GM19238 (cell line): ENCODE measurements at regions not wholly inside any gene's neighbourhood (a gene's known extent, or its start where the extent isn't known, plus 50 kb on each side); places are given as distances from the start of the nearest gene placed in this dataset.
"Not testable (repeated sequence)": the region's sequence is repeated elsewhere in the genome, so short reads cannot be mapped to it uniquely, and the experiment has no call there.

Experiments
- DNase-seq: peaks from one replicate; pipeline ENCODE4 v3.0.0; 2011; ENCODE audit warnings: low spot score; ENCODE audit not compliant: insufficient read length

DNA sequence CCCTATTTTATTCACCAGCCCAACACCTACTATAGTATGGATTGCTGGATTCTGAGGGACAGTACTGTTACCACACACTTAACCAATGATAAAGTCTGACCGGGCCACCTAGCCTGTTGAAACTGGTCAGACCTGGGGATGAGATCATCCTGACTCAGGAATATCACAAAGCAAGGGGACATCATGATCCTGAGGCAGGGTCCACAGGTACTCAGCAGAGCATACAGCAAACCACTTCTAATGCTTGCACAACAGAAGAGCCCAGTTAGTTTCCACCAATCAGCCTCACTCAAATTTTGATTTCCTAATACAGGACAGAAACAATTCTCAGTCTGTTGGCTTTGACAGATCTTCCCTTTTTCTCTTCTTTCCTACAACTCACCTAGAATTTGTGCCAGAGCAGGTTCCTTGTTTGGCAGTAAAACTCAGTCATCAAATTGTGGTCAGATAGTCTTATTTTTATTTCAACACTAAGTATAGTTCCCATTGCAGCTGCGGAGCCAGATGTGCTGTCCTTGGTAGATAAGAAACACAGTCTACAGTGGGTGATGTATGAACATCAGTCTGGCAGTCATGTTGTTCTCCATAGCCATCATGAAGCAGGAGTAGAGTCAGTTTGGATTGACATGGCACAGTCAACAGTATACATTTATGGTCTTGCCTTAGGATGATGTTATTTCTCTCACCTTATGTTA lies 90.1 kb upstream of the PRR23C start:
- DNase-seq = no peak

- no peak for DNase-seq
Measured at GRCh38 chr3:139135657-139136056, 91.0 kb upstream of the PRR23C start.

- no peak for DNase-seq
Measured at GRCh38 chr3:139136469-139137202, 91.9 kb upstream of the PRR23C start.

- no peak for DNase-seq
Measured at GRCh38 chr3:139140553-139140952, 95.9 kb upstream of the PRR23C start.

DNA sequence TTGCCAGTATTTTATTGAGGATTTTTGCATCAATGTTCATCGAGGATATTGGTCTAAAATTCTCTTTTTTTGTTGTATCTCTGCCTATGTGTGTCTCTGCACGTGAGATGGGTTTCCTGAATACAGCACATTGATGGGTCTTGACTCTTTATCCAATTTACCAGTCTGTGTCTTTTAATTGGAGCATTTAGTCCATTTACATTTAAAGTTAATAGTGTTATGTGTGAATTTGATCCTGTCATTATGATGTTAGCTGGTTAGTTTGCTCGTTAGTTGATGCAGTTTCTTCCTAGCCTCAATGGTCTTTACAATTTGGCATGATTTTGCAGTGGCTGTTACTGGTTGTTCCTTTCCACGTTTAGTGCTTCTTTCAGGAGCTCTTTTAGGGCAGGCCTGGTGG lies 101.3 kb upstream of the PRR23C start:
- DNase-seq = not testable (repeated sequence)

GRCh38 chr3:139151530-139151929 lies 106.8 kb upstream of the PRR23C start:
- no peak for DNase-seq

GRCh38 chr3:139153434-139153833 lies 108.7 kb upstream of the PRR23C start:
- DNase-seq = not testable (repeated sequence)

DNA sequence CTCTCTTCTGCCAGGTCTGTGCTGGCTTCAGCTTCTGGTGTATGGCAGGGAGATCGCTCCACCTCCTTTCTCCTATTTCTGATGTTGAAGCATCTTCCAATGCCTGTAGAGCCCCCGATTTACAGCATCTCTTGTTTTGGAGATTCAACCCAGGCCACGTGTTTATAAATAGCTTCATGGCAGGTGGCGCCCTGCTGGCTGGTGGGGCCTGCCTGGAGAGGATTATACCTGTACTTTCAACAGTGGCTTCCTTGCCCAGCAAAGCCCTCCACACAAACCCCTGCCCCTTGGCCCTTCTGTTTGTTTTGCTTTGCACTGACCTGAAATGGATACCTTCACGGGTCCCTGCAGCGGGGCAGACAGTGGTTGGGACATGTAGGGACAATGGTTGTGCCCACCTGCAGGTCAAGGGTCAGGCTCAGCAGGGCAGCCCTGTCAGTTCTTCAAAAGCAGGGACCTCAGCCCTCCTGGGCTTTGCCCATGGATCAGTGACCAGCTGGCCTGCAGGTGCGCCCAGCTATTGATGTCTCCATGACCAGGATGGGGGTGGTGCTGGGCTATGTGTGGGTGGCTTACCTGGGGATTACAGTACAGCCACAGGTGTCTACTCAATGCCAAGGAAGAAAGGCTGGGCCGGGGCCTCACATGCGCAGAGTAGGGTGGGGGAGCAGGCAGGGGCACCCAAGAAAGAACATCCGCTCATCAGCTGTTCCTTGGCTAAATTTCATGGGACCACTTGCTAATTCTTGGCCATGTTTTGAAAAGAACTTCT lies 112.7 kb upstream of the PRR23C start:
- DNase-seq = no peak

DNA sequence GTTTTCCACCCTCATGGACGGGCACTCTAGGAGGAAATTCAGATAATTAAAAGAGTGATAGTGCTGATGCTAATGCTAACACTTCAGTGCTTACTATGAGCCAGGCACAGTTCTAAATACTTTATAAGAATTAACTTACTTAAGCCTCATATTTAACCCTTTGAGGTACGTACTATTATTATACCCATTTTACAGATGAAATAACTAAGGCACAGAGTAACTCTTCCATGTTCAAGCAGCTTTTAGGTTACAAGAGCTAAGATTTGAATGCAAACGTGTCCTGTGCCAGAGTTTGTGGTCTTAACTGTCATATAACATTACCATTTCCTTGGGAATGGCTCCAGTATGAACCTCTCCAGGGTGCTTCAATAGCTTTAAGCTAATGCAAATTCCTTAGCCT lies 114.7 kb upstream of the PRR23C start:
- no peak for DNase-seq

GRCh38 chr3:139173372-139174108 lies 128.8 kb upstream of the PRR23C start:
- no peak for DNase-seq

- DNase-seq = no peak
Measured at GRCh38 chr3:139180489-139180888, 135.8 kb upstream of the PRR23C start.

DNA sequence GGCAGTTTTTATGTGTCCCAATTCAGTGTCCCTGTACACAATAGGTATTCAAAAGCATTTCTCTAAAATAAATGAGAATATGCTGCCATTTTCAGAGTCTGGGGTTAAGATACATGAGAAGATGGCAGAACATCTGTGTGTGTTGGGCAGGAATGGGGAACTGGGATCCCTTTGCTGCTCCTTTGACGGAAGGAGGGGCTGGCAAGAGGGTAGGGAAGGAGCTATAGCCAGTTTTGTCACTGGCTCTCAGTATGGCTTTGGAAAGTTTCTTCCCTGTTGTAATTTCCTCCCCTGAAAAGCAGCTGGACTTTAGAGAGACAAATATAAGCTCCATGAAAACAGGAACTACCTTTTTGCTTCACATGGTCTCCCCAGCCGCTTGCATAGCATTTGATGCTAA lies 137.5 kb upstream of the PRR23C start:
- DNase-seq = no peak

GRCh38 chr3:139182598-139182997 lies 137.9 kb upstream of the PRR23C start:
- DNase-seq = no peak

- no peak for DNase-seq
Measured at GRCh38 chr3:139185527-139185926, 140.8 kb upstream of the PRR23C start.

- DNase-seq = no peak
Measured at GRCh38 chr3:139187154-139187553, 142.5 kb upstream of the PRR23C start.

GRCh38 chr3:139187648-139188047 lies 143.0 kb upstream of the PRR23C start:
- DNase-seq = no peak

GRCh38 chr3:139189943-139190342 lies 145.3 kb upstream of the PRR23C start:
- DNase-seq = no peak

DNA sequence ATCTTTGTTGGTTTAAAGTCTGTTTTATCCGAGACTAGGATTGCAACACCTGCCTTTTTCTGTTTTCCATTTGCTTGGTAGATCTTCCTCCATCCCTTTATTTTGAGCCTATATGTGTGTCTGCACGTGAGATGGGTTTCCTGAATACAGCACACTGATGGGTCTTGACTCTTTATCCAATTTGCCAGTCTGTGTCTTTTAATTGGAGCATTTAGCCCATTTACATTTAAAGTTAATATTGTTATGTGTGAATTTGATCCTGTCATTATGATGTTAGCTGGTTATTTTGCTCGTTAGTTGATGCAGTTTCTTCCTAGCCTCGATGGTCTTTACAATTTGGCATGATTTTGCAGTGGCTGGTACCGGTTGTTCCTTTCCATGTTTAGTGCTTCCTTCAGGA lies 149.4 kb upstream of the MRPS22 start:
- DNase-seq = not testable (repeated sequence)

GRCh38 chr3:139196146-139196545 lies 147.7 kb upstream of the MRPS22 start:
- DNase-seq = not testable (repeated sequence)

GRCh38 chr3:139197251-139197650 lies 146.6 kb upstream of the MRPS22 start:
- DNase-seq = no peak

DNA sequence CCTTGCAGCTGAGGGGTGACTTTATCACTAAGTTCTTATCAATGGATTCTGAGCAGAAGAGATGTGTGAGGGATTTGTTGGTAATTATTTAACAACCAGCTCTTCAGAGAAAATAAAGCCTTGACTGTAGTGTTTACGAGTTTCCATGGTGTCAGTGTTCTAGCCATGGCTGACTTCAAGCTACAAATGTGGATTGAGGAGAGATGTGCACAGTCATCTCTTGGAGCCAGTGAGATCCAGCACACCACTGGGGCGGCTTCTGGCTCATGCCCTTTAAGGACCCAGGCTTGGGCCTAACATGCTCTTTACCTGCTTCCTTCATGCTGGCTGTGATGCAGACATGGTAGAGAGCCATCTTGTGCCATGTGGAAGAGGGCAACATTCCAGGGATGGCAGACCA lies 145.6 kb upstream of the MRPS22 start:
- DNase-seq = no peak

DNA sequence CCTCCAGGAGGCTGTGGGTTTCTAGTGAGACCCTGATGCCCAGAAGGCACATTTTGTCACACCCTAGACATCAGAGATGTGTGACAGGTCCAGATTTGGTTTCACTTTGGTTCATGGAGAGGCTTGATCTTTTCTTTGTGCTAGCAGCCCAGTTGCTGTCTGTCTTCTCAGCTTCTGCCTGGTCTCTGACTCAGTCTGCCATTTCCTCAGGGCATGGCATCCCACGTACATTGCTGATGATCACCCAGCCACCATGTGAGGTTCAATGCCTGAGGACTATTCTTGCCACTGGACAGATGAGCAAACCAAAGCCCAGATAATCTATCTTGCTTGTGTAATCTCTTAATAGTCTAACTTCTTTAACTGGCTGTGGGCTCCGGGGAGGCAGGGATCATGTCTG lies 144.9 kb upstream of the MRPS22 start:
- no peak for DNase-seq
